HepG2 (cell line): ENCODE measurements at regions not wholly inside any gene's neighbourhood (a gene's known extent, or its start where the extent isn't known, plus 50 kb on each side); places are given as distances from the start of the nearest gene placed in this dataset.

Experiments used
- ATAC-seq: fragments of 200-7000 bp; cut with Tn5 transposase; 3 replicates; pipeline ENCODE4 v1.9.1; 2020; ENCODE audit warnings: mild to moderate bottlenecking, moderate library complexity
- BruUV-seq: library from RNA; stranded (reverse); fragments of 400-500 nt; replicated peaks from 2 replicates; lab custom pipeline; 2021; lab: Mats Ljungman, UMichigan
- CTCF ChIA-PET: fragments of 300-600 bp; formaldehyde crosslinking; extraction: SDS; loops from one replicate; lab custom pipeline; 2021; ENCODE audit warnings: low total read pairs, inconsistent platforms, low intra/inter-chr PET ratio; lab: Yijun Ruan, JAX
- POLR2A ChIA-PET: fragments of 350-600 bp; sonication (Branson Sonifier 250); formaldehyde crosslinking; loops from one replicate; lab custom pipeline; 2020; ENCODE audit warnings: antibody characterized with exemption, inconsistent platforms; lab: Yijun Ruan, JAX
- DNase-seq: peaks from one replicate; pipeline ENCODE4 v3.0.0-alpha.2; 2015; ENCODE audit warnings: low spot score
- FAIRE-seq: peaks from 3 replicates; lab custom pipeline; 2011; peaks lifted over from hg19 to GRCh38; lab: Jason Lieb, UNC
- H2AFZ ChIP-seq: one replicate; pipeline ENCODE4 v1.6.1; 2011; ENCODE audit warnings: low read length, inconsistent platforms
- H3K27ac ChIP-seq: fragments of 300-600 bp; 3 replicates; pipeline ENCODE4 v1.8.0; 2011; ENCODE audit warnings: mixed run types, mild to moderate bottlenecking, mixed read lengths, low read length, inconsistent platforms; ENCODE audit not compliant: insufficient read depth; ENCODE audit errors: extremely low read length
- H3K27me3 ChIP-seq, 2 experiments: fragments of 200-600 bp in 1 of 2; 2 replicates in 1 of 2; 3 replicates in 1 of 2; pipeline versions ENCODE4 v1.6.0 to v1.8.0; 2011; ENCODE audit warnings: low read length in 2 of 2, mild to moderate bottlenecking in 2 of 2, moderate library complexity in 2 of 2, inconsistent platforms in 1 of 2; ENCODE audit not compliant: insufficient read depth in 2 of 2, control insufficient read depth in 1 of 2
- H3K36me3 ChIP-seq, 2 experiments: fragments of 200-600 bp in 1 of 2; replicated peaks in 1 of 2; 2 replicates in 1 of 2; 3 replicates in 1 of 2; pipeline versions ENCODE4 v1.5.1 to v1.8.0; 2011; ENCODE audit warnings: low read length in 2 of 2, inconsistent platforms in 1 of 2; ENCODE audit not compliant: insufficient read depth in 2 of 2, control insufficient read depth in 1 of 2
- H3K4me1 ChIP-seq: 2 replicates; pipeline ENCODE4 v1.5.1; 2012; ENCODE audit warnings: low read length, inconsistent platforms; ENCODE audit not compliant: insufficient read depth
- H3K4me2 ChIP-seq: 2 replicates; pipeline ENCODE4 v1.6.0; 2011; ENCODE audit warnings: low read depth, low read length, inconsistent platforms
- H3K4me3 ChIP-seq, 3 experiments: fragments of 200-600 bp in 1 of 3; sonication (generic), shearing (Covaris generic) in 1 of 3; replicated peaks in 1 of 3; 2 replicates each; pipeline ENCODE4 v1.5.1; 2011 to 2016; ENCODE audit warnings: low read length in 3 of 3, inconsistent platforms in 2 of 3, low read depth in 2 of 3, mild to moderate bottlenecking in 2 of 3, control low read depth in 1 of 3, mixed read lengths in 1 of 3; ENCODE audit not compliant: insufficient read depth in 1 of 3
- H3K79me2 ChIP-seq: one replicate; pipeline ENCODE4 v1.6.1; 2011; ENCODE audit warnings: low read length, inconsistent platforms; ENCODE audit not compliant: insufficient read depth
- H3K9ac ChIP-seq: 2 replicates; pipeline ENCODE4 v1.6.0; 2011; ENCODE audit warnings: mild to moderate bottlenecking, low read depth, low read length, inconsistent platforms; ENCODE audit not compliant: insufficient read depth
- H3K9me3 ChIP-seq: 2 replicates; pipeline ENCODE4 v1.5.1; 2012; ENCODE audit warnings: mild to moderate bottlenecking, low read length
- H4K20me1 ChIP-seq: 2 replicates; pipeline ENCODE4 v1.6.0; 2011; ENCODE audit warnings: inconsistent platforms, mild to moderate bottlenecking, low read length, moderate library complexity; ENCODE audit not compliant: insufficient read depth
- FOXA1 ChIP-seq, 2 experiments: fragments of 450-650 bp in 1 of 2; sonication (generic) in 1 of 2; formaldehyde crosslinking in 1 of 2; IDR thresholded peaks; 2 replicates each; pipeline versions ENCODE4 v1.4.0 to v1.6.1; 2016 to 2020; ENCODE audit warnings: missing genetic modification reagents in 1 of 2
- HMG20A ChIP-seq: IDR thresholded peaks from 2 replicates; pipeline ENCODE4 v1.6.1; 2016; ENCODE audit warnings: borderline replicate concordance
- REPIN1 ChIP-seq: sonication (generic); formaldehyde crosslinking; IDR thresholded peaks from 2 replicates; pipeline ENCODE4 v1.8.0; 2022; ENCODE audit warnings: missing genetic modification reagents, low read depth, mild to moderate bottlenecking, borderline replicate concordance
- SAFB2 ChIP-seq: sonication (generic); formaldehyde crosslinking; IDR thresholded peaks from 2 replicates; pipeline ENCODE4 v1.5.1; 2020; ENCODE audit warnings: missing genetic modification reagents, low read depth, mild to moderate bottlenecking, borderline replicate concordance
- ZNF460 ChIP-seq: sonication (generic); formaldehyde crosslinking; IDR thresholded peaks from 2 replicates; pipeline ENCODE4 v1.5.1; 2020; ENCODE audit warnings: missing genetic modification reagents, mild to moderate bottlenecking, borderline replicate concordance
- ZNF75D ChIP-seq: sonication (generic); formaldehyde crosslinking; IDR thresholded peaks from 2 replicates; pipeline ENCODE4 v1.8.1; 2023; ENCODE audit warnings: missing genetic modification reagents, mild to moderate bottlenecking, borderline replicate concordance
- ZNF766 ChIP-seq: sonication (generic); formaldehyde crosslinking; IDR thresholded peaks from 2 replicates; pipeline ENCODE4 v1.5.0; 2020; ENCODE audit warnings: missing genetic modification reagents, borderline replicate concordance
- ZNF816 ChIP-seq: sonication (generic); formaldehyde crosslinking; IDR thresholded peaks from 2 replicates; pipeline ENCODE4 v1.8.0; 2022; ENCODE audit warnings: missing genetic modification reagents, mild to moderate bottlenecking, borderline replicate concordance
- ZNF850 ChIP-seq: sonication (generic); formaldehyde crosslinking; conservative IDR thresholded peaks from 2 replicates; pipeline ENCODE4 v1.9.0; 2021; ENCODE audit warnings: mild to moderate bottlenecking, missing genetic modification reagents
- ZSCAN22 ChIP-seq: sonication (generic); formaldehyde crosslinking; IDR thresholded peaks from 2 replicates; pipeline ENCODE4 v1.4.0; 2020; ENCODE audit warnings: mild to moderate bottlenecking, missing genetic modification reagents
- WGBS: methylation state at CpG from one replicate; pipeline ENCODE4 v1.1.6; 2017; ENCODE audit warnings: low lambda C conversion rate; 5-methylcytosine and 5-hydroxymethylcytosine counted together
- in situ Hi-C: cut with HindIII; loops from 2 replicates; pipeline ENCODE4 v1.10.0; 2017; ENCODE audit warnings: low pct_unique_long_range_greater_than_20kb; ENCODE audit not compliant: extremely low pct_ligation_motif_present
- intact Hi-C: fragments of 100-400 bp; cut with micrococcal nuclease; formaldehyde crosslinking; loops from one replicate; pipeline ENCODE4 v1.10.0; 2022; ENCODE audit not compliant: unreplicated experiment
- TF ChIP-seq, protein P1 (sequence below): sonication (generic); formaldehyde crosslinking; IDR thresholded peaks from 2 replicates; pipeline ENCODE4 v1.4.0; 2020; ENCODE audit warnings: missing genetic modification reagents, borderline replicate concordance
- TF ChIP-seq, protein P2 (sequence below): sonication (generic); formaldehyde crosslinking; IDR thresholded peaks from 2 replicates; pipeline ENCODE4 v1.4.0; 2020; ENCODE audit warnings: mild to moderate bottlenecking, missing genetic modification reagents
- TF ChIP-seq, protein P3 (sequence below): sonication (generic); formaldehyde crosslinking; IDR thresholded peaks from 2 replicates; pipeline ENCODE4 v1.4.0; 2020; ENCODE audit warnings: mild to moderate bottlenecking, missing genetic modification reagents

DNA sequence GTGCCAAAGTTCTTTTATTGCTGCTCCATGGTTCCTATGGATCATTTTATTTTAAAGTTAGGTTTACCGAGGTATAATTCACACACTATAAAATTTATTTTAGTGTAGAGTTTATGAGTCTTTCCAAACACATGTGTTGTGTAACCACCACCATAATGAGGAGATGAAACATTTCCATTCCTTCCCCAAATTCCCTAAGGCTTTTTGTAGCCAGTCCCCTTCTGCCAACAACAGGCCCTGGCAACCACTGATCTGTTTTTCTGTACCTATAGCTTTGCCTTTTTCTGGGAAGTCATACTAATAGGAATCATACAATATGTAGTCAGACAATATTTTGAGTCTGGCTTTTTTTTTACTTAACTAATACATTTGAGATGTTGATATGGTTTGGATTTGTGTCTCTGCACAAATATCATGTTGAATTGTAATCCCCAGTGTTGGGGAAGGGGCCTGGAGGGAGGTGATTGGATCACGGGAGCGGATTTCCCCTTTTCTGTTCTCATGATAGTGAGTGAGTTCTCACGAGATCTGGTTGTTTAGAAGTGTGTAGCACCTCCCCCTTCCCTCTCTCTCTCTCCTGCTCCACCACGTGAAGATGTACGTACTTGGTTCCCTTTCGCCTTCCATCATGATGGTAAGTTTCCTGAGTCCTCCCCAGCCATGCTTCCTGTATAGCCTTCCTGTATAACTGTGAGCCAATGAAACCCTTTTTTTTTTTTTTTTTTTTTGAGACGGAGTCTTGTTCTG, 59.6 kb upstream of the DHX15 start:
- no peak overlapping the region for H3K27ac ChIP-seq
- H3K27me3 ChIP-seq = no peaks in the 10 kb centered on the region; a peak in 1 of 5 replicates
- CTCF ChIA-PET = no interaction called here
- H3K4me3 ChIP-seq = no peak overlapping the region
- ATAC-seq (no peak), DNase-seq (no peak), FAIRE-seq (no peak)
- no peak overlapping the region for H3K4me2 ChIP-seq
- BruUV-seq = no TSS peak
- H3K4me1 ChIP-seq = peaks cover 7% of the 10 kb centered on the region; the same call in 1 of the 2 replicates
- in situ Hi-C loops = no loop called here
- POLR2A ChIA-PET = no interaction called here
- intact Hi-C loops = no loop called here
- H3K9me3 ChIP-seq = no peaks in the 10 kb centered on the region
- H4K20me1 ChIP-seq = no peaks in the 10 kb centered on the region
- H3K36me3 ChIP-seq = no peaks in the 10 kb centered on the region
- WGBS = 58% methylated on average over 8 of the region's 8 CpGs
- H3K9ac ChIP-seq = no peak overlapping the region
- H3K79me2 ChIP-seq = no peaks in the 10 kb centered on the region
- H2AFZ ChIP-seq = no peak overlapping the region
- TF ChIP-seq, protein P1, sequence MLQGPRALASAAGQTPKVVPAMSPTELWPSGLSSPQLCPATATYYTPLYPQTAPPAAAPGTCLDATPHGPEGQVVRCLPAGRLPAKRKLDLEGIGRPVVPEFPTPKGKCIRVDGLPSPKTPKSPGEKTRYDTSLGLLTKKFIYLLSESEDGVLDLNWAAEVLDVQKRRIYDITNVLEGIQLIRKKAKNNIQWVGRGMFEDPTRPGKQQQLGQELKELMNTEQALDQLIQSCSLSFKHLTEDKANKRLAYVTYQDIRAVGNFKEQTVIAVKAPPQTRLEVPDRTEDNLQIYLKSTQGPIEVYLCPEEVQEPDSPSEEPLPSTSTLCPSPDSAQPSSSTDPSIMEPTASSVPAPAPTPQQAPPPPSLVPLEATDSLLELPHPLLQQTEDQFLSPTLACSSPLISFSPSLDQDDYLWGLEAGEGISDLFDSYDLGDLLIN (CRISPR knock-in tag) = no peak
- no peak for TF ChIP-seq ZNF816
- no peak for TF ChIP-seq HMG20A (CRISPR knock-in tag)
- TF ChIP-seq, protein P2, sequence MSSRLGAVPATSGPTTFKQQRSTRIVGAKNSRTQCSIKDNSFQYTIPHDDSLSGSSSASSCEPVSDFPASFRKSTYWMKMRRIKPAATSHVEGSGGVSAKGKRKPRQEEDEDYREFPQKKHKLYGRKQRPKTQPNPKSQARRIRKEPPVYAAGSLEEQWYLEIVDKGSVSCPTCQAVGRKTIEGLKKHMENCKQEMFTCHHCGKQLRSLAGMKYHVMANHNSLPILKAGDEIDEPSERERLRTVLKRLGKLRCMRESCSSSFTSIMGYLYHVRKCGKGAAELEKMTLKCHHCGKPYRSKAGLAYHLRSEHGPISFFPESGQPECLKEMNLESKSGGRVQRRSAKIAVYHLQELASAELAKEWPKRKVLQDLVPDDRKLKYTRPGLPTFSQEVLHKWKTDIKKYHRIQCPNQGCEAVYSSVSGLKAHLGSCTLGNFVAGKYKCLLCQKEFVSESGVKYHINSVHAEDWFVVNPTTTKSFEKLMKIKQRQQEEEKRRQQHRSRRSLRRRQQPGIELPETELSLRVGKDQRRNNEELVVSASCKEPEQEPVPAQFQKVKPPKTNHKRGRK (CRISPR knock-in tag) = no peak
- TF ChIP-seq, protein P3, sequence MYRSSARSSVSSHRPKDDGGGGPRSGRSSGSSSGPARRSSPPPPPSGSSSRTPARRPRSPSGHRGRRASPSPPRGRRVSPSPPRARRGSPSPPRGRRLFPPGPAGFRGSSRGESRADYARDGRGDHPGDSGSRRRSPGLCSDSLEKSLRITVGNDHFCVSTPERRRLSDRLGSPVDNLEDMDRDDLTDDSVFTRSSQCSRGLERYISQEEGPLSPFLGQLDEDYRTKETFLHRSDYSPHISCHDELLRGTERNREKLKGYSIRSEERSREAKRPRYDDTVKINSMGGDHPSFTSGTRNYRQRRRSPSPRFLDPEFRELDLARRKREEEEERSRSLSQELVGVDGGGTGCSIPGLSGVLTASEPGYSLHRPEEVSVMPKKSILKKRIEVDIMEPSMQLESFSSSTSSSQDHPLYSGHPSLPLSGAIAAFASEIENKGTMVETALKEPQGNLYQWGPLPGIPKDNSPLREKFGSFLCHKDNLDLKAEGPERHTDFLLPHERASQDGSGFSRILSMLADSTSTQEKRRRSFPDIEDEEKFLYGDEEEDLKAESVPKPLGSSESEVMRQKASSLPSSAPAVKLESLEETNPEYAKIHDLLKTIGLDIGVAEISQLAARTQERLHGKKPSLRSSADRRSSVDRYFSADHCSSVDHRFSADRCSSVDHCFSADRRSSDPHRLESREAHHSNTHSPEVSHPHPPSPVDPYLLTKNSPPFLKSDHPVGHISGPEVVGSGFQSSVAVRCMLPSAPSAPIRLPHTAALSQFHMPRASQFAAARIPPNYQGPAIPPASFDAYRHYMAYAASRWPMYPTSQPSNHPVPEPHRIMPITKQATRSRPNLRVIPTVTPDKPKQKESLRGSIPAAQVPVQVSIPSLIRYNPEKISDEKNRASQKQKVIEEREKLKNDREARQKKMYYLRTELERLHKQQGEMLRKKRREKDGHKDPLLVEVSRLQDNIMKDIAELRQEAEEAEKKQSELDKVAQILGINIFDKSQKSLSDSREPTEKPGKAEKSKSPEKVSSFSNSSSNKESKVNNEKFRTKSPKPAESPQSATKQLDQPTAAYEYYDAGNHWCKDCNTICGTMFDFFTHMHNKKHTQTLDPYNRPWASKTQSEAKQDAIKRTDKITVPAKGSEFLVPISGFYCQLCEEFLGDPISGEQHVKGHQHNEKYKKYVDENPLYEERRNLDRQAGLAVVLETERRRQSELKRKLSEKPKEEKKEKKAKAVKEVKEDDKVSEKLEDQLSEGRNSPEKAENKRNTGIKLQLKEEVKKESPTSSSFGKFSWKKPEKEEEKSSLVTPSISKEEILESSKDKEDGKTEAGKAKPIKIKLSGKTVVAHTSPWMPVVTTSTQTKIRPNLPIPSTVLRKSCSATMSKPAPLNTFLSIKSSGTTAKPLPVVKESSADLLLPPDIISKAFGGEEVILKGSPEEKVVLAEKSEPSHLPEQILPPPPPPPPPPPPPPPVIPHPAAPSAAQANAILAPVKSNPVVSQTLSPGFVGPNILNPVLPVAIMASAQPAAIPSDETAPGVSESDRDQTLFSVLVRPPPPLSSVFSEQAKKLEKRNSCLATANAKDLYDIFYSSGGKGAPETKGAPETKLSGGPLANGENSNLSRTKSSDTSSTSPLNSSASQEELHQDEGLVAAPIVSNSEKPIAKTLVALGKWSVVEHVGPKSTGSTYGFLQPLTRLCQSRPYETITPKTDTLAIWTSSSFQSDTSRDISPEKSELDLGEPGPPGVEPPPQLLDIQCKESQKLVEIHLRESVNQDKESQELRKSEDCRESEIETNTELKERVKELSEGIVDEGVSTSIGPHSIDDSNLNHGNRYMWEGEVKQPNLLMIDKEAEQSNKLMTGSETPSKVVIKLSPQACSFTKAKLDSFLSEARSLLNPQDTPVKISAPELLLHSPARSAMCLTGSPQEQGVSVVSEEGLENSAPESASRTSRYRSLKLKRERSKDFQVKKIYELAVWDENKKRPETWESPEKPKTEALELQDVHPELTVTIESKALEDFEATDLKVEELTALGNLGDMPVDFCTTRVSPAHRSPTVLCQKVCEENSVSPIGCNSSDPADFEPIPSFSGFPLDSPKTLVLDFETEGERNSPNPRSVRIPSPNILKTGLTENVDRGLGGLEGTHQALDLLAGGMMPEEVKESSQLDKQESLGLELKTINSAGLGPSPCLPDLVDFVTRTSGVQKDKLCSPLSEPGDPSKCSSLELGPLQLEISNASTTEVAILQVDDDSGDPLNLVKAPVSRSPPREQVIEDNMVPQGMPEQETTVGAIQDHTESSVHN (CRISPR knock-in tag) = no peak
- TF ChIP-seq ZNF850 = no peak
- TF ChIP-seq ZNF766 (CRISPR knock-in tag) = no peak
- TF ChIP-seq REPIN1 (CRISPR knock-in tag) = no peak
- no peak for TF ChIP-seq ZNF460 (CRISPR knock-in tag)
- TF ChIP-seq ZSCAN22 (CRISPR knock-in tag) = no peak
- no peak for TF ChIP-seq SAFB2 (CRISPR knock-in tag)
- no peak for TF ChIP-seq ZNF75D (CRISPR knock-in tag)
- TF ChIP-seq FOXA1 (IDR thresholded peaks at IDR 0.05) = no peak
- no peak for TF ChIP-seq FOXA1 (CRISPR knock-in tag; IDR thresholded peaks at IDR 0.05)
